HEK293 (cell line): ENCODE measurements at regions not wholly inside any gene's neighbourhood (a gene's known extent, or its start where the extent isn't known, plus 50 kb on each side); places are given as distances from the start of the nearest gene placed in this dataset.

Source experiments
- CTCF ChIA-PET: fragments of 350-600 bp; formaldehyde crosslinking; extraction: SDS; loops from one replicate; lab custom pipeline; 2021; ENCODE audit warnings: antibody characterized with exemption; lab: Yijun Ruan, JAX
- POLR2A ChIA-PET: fragments of 300-600 bp; formaldehyde crosslinking; extraction: SDS; loops from one replicate; lab custom pipeline; 2020; ENCODE audit warnings: antibody characterized with exemption, inconsistent platforms; lab: Yijun Ruan, JAX
- H3K27ac ChIP-seq: fragments of 200-500 bp; sonication (Bioruptor generic); 2 replicates; pipeline ENCODE4 v1.5.1; 2014; ENCODE audit warnings: low read depth, low read length, control low read depth, inconsistent platforms; ENCODE audit errors: extremely low read depth
- H3K36me3 ChIP-seq, 2 experiments: fragments of 200-500 bp in 1 of 2; sonication (Bioruptor generic) in 1 of 2; 1 replicate in 1 of 2; 2 replicates in 1 of 2; pipeline ENCODE4 v1.5.1; 2014 to 2017; ENCODE audit warnings: inconsistent platforms in 2 of 2, low read length in 2 of 2; ENCODE audit not compliant: control insufficient read depth in 2 of 2, insufficient read depth in 1 of 2
- H3K4me1 ChIP-seq: fragments of 200-500 bp; sonication (Bioruptor generic); 2 replicates; pipeline ENCODE4 v1.5.1; 2014; ENCODE audit warnings: mild to moderate bottlenecking, low read length, inconsistent platforms; ENCODE audit not compliant: control insufficient read depth, insufficient read depth
- H3K4me3 ChIP-seq: 2 replicates; pipeline ENCODE4 v1.5.1; 2011; ENCODE audit warnings: low read depth, mild to moderate bottlenecking, control low read depth, low read length, moderate library complexity
- H3K9me3 ChIP-seq: fragments of 200-500 bp; sonication (Bioruptor generic); 2 replicates; pipeline ENCODE4 v1.5.1; 2014; ENCODE audit warnings: low read depth, low read length, inconsistent platforms; ENCODE audit not compliant: control insufficient read depth, insufficient read depth
- EGR2 ChIP-seq: fragments of 450-650 bp; formaldehyde crosslinking; IDR thresholded peaks from 2 replicates; pipeline ENCODE4 v1.5.1; 2016; ENCODE audit warnings: low read depth, missing biosample characterization, missing genetic modification characterization
- GLIS1 ChIP-seq: fragments of 450-650 bp; formaldehyde crosslinking; IDR thresholded peaks from 2 replicates; pipeline ENCODE4 v1.5.1; 2016; ENCODE audit warnings: missing biosample characterization, missing genetic modification characterization
- ZFP41 ChIP-seq: fragments of 450-650 bp; formaldehyde crosslinking; IDR thresholded peaks from 2 replicates; pipeline ENCODE4 v1.5.1; 2016; ENCODE audit warnings: missing biosample characterization, missing genetic modification characterization, borderline replicate concordance
- ZNF114 ChIP-seq: fragments of 450-650 bp; formaldehyde crosslinking; IDR thresholded peaks from 2 replicates; pipeline ENCODE4 v1.5.0; 2017; ENCODE audit warnings: missing biosample characterization, missing genetic modification characterization
- ZNF221 ChIP-seq: fragments of 450-650 bp; formaldehyde crosslinking; IDR thresholded peaks from 2 replicates; pipeline ENCODE4 v1.5.1; 2017; ENCODE audit warnings: missing biosample characterization, missing genetic modification characterization, borderline replicate concordance
- ZNF223 ChIP-seq: fragments of 450-650 bp; formaldehyde crosslinking; IDR thresholded peaks from 2 replicates; pipeline ENCODE4 v1.5.1; 2016; ENCODE audit warnings: missing biosample characterization, missing genetic modification characterization
- ZNF248 ChIP-seq: fragments of 450-650 bp; formaldehyde crosslinking; IDR thresholded peaks from 2 replicates; pipeline ENCODE4 v1.5.1; 2017; ENCODE audit warnings: missing biosample characterization, missing genetic modification characterization
- ZNF404 ChIP-seq: fragments of 450-650 bp; formaldehyde crosslinking; IDR thresholded peaks from 2 replicates; pipeline ENCODE4 v1.5.1; 2017; ENCODE audit warnings: missing biosample characterization, missing genetic modification characterization
- ZNF473 ChIP-seq: fragments of 450-650 bp; formaldehyde crosslinking; IDR thresholded peaks from 2 replicates; pipeline ENCODE4 v1.5.1; 2017; ENCODE audit warnings: missing biosample characterization, missing genetic modification characterization
- ZNF530 ChIP-seq: fragments of 450-650 bp; formaldehyde crosslinking; IDR thresholded peaks from 2 replicates; pipeline ENCODE4 v1.5.1; 2016; ENCODE audit warnings: low read depth, missing biosample characterization, missing genetic modification characterization
- ZNF621 ChIP-seq: fragments of 450-650 bp; formaldehyde crosslinking; IDR thresholded peaks from 2 replicates; pipeline ENCODE4 v1.5.1; 2017; ENCODE audit warnings: missing biosample characterization, missing genetic modification characterization
- ZNF623 ChIP-seq: fragments of 450-650 bp; formaldehyde crosslinking; IDR thresholded peaks from 2 replicates; pipeline ENCODE4 v1.5.1; 2016; ENCODE audit warnings: missing biosample characterization, missing genetic modification characterization
- ZNF768 ChIP-seq: fragments of 450-650 bp; formaldehyde crosslinking; IDR thresholded peaks from 2 replicates; pipeline ENCODE4 v1.5.1; 2018; ENCODE audit warnings: missing biosample characterization, mild to moderate bottlenecking, missing genetic modification characterization
- ZSCAN16 ChIP-seq: fragments of 450-650 bp; formaldehyde crosslinking; IDR thresholded peaks from 2 replicates; pipeline ENCODE4 v1.5.1; 2016; ENCODE audit warnings: missing biosample characterization, missing genetic modification characterization
- ZXDB ChIP-seq: fragments of 450-650 bp; formaldehyde crosslinking; IDR thresholded peaks from 2 replicates; pipeline ENCODE4 v1.5.1; 2016; ENCODE audit warnings: missing biosample characterization, missing genetic modification characterization
- TF ChIP-seq, protein P1 (sequence below): fragments of 450-650 bp; formaldehyde crosslinking; IDR thresholded peaks from 2 replicates; pipeline ENCODE4 v1.5.1; 2016; ENCODE audit warnings: missing biosample characterization, missing genetic modification characterization
- TF ChIP-seq, protein P2 (sequence below): fragments of 450-650 bp; formaldehyde crosslinking; IDR thresholded peaks from 2 replicates; pipeline ENCODE4 v1.5.1; 2017; ENCODE audit warnings: missing biosample characterization, missing genetic modification characterization

GRCh38 chr12:31778687-31779086 lies 49.9 kb upstream of the AMN1 start:
- Histone ChIP-seq H3K27ac (no peak overlapping the region), H3K4me1 (no peaks in the 10 kb centered on the region), H3K36me3 (no peaks in the 10 kb centered on the region; a peak in 1 of 3 replicates), H3K4me3 (no peak overlapping the region), H3K9me3 (no peaks in the 10 kb centered on the region)
- CTCF ChIA-PET = no interaction called here
- POLR2A ChIA-PET = no interaction called here
- TF ChIP-seq ZXDB (tag by site-specific recombination) (no peak), ZNF404 (tag by site-specific recombination) (no peak), ZNF530 (tag by site-specific recombination) (no peak), EGR2 (tag by site-specific recombination) (no peak), ZNF623 (no peak), ZNF114 (tag by site-specific recombination) (no peak), ZNF768 (tag by site-specific recombination) (no peak), GLIS1 (tag by site-specific recombination) (no peak), ZNF248 (tag by site-specific recombination) (no peak), ZFP41 (tag by site-specific recombination) (no peak), ZNF223 (tag by site-specific recombination) (no peak), ZNF221 (tag by site-specific recombination) (no peak), ZNF621 (no peak), ZNF473 (tag by site-specific recombination) (no peak), ZSCAN16 (tag by site-specific recombination) (no peak)
- TF ChIP-seq, protein P1, sequence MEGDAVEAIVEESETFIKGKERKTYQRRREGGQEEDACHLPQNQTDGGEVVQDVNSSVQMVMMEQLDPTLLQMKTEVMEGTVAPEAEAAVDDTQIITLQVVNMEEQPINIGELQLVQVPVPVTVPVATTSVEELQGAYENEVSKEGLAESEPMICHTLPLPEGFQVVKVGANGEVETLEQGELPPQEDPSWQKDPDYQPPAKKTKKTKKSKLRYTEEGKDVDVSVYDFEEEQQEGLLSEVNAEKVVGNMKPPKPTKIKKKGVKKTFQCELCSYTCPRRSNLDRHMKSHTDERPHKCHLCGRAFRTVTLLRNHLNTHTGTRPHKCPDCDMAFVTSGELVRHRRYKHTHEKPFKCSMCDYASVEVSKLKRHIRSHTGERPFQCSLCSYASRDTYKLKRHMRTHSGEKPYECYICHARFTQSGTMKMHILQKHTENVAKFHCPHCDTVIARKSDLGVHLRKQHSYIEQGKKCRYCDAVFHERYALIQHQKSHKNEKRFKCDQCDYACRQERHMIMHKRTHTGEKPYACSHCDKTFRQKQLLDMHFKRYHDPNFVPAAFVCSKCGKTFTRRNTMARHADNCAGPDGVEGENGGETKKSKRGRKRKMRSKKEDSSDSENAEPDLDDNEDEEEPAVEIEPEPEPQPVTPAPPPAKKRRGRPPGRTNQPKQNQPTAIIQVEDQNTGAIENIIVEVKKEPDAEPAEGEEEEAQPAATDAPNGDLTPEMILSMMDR = no peak
- TF ChIP-seq, protein P2, sequence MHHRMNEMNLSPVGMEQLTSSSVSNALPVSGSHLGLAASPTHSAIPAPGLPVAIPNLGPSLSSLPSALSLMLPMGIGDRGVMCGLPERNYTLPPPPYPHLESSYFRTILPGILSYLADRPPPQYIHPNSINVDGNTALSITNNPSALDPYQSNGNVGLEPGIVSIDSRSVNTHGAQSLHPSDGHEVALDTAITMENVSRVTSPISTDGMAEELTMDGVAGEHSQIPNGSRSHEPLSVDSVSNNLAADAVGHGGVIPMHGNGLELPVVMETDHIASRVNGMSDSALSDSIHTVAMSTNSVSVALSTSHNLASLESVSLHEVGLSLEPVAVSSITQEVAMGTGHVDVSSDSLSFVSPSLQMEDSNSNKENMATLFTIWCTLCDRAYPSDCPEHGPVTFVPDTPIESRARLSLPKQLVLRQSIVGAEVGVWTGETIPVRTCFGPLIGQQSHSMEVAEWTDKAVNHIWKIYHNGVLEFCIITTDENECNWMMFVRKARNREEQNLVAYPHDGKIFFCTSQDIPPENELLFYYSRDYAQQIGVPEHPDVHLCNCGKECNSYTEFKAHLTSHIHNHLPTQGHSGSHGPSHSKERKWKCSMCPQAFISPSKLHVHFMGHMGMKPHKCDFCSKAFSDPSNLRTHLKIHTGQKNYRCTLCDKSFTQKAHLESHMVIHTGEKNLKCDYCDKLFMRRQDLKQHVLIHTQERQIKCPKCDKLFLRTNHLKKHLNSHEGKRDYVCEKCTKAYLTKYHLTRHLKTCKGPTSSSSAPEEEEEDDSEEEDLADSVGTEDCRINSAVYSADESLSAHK (tag by site-specific recombination) = no peak
